Limb (tissue), 2 donors: ENCODE measurements at regions not wholly inside any gene's neighbourhood (a gene's known extent, or its start where the extent isn't known, plus 50 kb on each side); places are given as distances from the start of the nearest gene placed in this dataset.

ENCODE experiments used
- DNase-seq, 2 donors: peaks; one replicate each; pipeline ENCODE4 v3.0.0-alpha.2; 2016; ENCODE audit errors: extremely low spot score in 2 of 2

DNA sequence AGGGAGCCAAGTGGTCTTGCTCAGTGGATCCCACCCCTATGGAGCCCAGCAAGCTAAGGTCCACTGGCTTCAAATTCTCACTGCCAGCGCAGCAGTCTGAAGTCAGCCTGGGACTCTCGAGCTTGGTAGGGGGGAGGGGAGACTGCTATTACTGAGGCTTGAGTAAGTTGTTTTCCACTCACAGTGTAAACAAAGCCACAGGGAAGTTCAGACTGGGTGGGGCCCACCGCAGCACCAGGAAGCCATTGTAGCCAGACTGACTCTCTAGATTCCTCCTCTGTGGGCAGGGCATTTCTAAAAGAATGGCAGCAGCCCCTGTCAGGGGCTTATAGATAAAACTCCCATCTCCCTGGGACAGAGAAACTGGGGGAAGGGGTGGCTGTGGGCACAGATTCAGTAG is 721.0 kb upstream of the NDST4 start:
- DNase-seq, result no peak

DNA sequence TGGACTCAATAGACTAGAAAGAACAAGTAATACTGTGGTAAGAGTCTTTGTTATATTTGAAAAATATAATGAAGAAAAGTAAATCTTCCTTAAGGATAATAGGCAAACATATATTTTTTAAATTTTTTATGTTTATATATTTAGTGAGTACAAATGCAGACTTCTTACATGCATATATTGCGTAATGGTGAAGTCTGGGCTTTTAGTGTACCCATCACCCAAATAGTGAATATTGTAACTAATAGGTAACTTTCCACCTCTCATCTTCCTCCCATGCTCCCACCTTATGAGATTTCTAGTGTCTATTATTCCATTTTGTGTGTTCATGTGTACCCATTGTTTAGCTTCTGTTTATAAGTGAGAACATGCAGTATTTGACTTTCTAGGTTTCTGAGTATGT is 711.2 kb upstream of the NDST4 start:
- DNase-seq, result no peak

DNA sequence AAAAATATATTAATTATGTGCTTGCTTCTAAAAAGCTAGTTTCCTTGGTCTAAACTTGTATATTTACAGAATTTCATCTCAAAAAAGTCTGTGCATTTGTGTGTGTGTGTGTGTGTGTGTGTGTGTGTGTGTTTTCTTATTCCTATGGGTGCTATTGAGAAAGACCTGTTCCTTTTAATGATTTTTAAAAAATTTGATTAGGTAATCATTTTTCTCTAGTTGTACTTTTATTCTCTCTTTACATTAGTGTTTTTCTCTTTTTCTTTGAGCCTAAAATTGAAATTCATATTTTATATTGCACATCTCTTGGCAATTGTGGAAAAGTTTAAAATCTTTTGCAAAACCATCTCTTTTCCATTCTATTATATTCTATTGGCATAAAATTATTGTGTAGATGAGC is 690.4 kb upstream of the NDST4 start:
- DNase-seq, result no peak

DNA sequence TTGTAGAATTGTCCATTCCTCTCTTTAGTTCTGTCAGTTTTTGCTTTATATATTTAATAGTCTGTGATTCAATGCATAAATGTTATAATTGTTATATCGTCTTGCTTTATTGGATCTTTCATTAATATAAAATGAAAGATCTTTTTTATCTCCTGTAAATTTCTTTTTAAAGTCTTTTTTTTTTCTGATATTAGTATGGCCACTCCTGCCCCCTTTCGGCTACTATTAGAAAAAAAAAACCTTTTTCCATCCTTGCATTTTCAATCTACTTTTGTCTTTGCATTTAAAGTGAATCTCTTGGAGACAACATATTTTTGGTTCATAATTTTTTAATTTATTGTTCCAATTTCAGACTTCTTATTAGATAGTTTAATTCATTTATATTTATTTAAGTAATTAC is 677.4 kb upstream of the NDST4 start:
- DNase-seq, result no peak

DNA sequence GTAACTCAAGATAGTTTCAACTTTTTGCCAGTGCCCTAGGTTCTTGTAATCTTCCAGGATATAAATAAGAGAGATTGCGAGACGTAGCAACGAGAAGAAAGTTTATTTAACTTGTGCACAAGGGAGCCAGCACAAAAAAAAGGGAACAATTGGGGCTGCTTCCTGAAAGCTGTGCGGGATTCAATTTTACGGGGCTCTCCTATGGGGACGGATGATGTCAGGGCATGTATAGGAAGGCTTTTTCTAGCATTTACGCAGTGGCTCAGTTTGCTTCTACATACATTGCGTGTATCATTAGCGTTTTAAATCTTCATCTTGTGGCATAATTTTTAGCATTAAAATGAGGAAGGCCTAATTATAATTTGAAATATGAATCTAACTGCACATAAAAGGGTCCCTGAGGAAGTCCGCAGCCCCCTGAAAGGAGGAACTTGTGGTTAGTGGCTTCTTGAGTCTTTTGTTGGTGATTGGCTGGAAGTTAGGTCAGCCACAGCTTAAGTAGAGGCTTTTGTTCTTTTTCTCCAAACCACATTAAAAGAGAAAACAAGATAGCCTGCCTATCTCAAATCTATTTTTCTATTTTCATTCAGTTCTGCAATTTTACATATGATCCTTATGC is 668.2 kb upstream of the NDST4 start:
- no peak for DNase-seq

DNA sequence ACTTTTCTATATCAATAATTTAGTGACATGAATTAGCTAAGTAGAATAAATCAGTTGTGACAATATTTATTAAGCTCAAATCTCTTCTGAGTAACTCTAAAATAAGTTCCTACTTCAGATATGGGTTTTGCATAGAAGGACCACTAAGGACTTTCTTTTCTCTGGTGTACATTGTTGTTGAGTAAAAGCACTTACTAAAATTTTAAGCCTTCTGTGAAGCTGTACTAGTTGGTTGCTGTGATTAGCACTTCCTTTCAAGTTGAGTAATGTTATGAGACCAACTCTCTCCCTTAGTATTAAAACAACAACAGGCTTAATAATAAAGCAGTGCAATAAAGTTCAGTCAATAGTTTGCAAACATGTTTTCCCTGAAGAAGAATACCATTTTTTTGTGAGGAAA is 667.4 kb upstream of the NDST4 start:
- DNase-seq, result no peak

DNA sequence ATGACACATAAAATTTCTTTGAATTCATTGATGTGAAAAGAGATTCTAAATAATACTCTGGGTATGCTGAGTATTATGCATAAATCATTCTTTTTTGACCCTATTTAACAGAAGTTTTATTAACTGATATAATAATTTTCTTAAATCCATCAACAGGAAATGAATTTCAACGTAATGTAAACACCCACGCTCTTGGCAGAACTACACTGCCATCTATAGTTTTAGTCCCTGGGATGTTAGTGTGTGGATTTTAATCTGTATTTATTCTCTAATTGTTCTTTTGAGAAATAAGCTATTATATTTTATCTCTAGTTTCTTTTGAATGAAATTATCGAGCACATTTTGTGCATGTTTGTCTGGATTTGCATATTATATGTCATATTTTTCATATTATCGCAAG is 666.8 kb upstream of the NDST4 start:
- DNase-seq, result no peak

DNA sequence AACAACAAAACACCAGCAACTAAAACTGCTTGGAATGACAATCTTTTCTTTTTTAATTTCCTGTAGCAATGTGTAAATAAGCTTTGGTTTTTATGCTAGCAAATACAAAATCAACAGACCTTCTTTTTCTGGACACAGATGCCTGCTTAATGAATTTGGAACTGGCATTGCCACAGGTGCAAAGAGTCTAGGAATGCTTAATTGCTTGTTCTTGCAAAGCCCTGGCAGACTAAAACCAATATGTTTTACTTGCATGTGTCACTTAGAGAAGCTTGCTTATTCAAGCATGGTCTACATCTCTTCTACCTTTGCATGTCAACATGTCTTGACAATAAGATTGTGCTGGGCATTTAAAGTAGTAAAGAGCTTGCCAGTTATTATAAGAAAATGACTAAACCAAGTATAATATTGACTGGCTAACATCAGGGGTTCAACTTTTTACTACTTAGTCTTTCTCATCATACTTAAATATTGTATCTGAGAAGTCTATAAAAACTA is 656.7 kb upstream of the NDST4 start:
- DNase-seq, result no peak

DNA sequence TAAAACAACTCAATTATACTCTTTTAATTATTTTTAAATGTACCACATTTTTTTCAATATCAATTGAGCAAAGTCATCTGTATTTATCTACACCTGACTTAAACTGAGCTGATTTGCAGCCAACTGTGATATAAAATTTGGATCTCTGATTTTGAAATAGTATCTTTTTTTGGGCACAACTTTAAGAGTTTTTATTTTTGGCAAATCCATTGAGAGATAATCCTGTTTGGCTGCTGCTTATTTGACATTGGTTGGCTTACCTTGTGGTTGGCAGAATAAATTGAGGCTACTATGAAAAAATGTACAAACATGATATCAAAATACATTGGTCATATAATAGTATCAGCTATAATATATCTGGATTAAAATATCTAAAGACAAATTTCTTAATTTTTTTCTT is 656.0 kb upstream of the NDST4 start:
- no peak for DNase-seq

DNA sequence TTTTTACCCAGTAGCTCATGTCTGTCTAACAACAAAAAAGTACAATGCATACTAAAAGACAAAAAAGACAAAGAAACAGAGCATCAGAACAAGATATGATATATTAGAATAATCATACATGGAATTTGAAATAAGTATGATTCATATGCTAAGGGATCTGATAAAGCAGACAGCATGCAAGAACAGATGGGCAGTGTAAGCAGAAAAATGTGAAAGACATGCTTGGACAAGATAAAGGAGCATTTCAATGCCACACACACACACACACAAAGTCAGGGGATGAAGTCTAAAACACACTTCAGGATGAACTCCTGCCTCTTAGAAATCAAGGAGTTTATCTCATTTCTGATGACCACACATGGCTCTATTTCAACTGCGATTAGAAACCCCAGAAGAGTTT is 649.6 kb upstream of the NDST4 start:
- no peak for DNase-seq

DNA sequence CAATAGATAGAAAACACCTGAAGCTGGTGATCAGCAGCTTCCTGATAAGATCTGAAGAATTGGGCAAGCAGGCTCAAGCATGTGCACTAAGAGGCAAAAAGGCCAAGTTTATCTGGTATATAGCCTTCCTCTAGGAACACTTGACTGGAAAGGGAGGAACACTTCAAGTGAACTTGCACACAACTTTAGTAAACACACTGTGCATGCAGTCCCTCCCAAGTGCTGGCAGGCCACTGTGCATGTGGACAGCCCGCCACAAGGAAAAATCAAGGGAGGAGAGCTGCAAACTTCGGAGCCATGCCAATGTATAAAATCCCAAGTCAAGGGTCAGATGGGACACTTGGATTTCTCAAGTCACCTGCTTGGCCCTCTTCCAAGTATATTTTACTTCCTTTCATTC is 645.8 kb upstream of the NDST4 start:
- DNase-seq, result no peak

DNA sequence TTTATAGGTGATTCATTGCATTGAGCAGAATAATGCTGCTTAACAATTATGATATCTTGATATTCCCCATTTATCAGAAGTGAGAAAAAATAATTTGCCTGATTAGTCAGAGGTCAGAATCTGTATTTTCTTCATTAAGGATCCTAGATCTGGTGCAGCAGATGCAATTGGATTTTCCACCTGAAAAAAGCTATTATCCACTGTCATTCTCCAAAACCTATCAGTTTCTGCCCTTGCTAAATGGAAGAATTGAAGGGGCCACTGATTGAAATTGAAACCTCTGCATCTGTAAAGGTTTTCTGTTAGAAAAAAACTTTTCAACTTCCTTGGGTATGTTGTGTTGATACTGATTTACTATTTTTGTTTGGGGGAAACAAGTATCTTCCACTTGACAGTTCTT is 636.0 kb upstream of the NDST4 start:
- no peak for DNase-seq

DNA sequence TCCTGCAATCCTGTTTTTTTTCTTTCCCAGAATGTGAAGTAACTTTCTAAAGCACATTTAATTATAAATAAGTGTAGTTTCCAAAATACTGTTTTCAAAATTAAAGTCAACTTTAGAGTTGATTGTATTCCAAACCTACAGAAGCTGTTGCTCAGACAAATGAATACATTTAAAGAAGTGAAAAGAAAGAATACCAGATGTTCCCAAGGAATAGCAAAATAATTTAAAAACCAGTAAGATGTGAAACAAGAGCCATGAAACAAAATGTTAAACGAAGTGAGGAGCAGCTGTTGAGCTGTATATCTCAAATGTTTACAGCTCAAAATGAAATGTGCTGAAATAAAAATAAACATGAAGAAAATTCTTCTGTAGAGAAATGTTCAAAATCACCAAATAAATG is 627.4 kb upstream of the NDST4 start:
- no peak for DNase-seq

DNA sequence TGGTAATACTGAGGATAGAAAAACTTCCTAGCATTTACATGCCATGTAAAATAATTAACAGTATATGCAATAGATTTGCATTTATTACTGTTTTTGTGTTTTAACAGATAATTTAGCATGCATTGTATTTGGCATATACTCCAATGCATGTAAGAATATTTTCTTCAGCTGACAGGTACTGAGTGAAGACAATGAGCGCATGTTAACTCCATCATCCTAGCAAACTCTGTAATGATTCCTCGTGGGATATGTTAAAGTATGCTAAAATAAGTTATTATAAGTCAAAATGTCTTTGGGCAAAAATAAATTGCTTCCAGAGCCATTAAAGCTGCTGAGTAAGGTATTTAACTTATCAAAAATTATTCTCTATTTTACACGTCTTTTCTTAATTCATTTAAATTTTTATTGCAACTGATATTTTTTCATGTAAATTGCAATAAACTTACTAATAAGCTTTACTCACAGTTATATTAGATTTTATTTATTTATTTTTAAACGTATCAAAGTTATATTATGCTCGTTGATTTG is 616.4 kb upstream of the NDST4 start:
- DNase-seq, result no peak

DNA sequence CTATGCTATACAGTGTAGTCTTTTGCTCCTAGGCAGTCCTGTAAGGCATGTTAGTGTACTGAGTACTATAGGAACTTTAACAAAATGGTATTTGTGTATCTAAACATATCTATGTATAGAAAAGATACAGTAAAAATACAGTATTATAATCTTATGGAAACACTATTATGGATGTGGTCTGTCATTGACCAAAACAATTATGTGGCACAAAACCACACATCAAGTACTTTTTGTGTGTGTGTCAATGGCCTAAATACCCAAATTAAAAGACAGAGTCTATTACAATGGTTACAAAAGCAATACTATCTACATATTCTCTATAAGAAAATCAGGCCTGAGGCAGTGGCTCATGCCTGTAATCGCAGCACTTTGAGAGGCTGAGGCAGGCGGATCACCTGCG is 610.2 kb upstream of the NDST4 start:
- DNase-seq, result no peak

DNA sequence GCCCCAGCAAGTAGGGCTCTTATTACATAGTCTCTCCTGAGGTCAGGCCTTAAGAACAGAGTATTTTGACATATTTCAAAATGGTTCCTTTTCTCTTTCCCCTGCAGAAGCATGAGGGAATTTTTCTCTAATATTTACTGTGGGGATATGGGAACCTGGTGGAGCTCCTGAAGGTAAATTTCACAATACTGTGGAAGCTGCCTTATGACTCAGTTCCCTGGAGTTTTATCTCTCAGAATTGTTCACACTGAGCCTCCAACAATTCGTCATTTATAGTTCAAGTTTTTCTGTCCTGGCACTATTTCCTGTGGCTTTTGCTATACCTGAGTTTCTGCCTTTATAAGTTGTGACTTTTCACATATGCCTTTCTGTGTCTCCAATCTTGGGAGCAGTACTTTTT is 607.2 kb upstream of the NDST4 start:
- DNase-seq, result no peak

DNA sequence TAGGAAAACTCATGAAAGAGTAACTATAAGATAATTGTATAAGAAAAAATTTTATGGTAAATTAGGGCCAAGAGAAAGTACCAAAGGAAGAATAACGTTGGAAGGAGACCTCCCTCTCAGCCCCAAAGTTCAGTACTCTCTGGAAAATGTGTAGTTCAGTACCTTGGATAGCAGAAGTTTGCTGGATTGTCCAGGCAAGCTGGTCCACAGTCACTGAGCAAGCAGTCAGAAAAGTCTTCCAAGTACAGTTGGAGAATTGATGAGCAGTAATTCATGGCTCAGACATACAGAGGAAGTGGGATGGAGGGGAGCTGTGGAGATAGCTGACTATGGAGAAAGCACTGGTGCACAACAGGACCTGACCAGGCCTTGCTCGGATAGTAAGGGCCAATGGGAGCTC is 598.2 kb upstream of the NDST4 start:
- DNase-seq, result peak in 1 of 2 donors; percentile 8

DNA sequence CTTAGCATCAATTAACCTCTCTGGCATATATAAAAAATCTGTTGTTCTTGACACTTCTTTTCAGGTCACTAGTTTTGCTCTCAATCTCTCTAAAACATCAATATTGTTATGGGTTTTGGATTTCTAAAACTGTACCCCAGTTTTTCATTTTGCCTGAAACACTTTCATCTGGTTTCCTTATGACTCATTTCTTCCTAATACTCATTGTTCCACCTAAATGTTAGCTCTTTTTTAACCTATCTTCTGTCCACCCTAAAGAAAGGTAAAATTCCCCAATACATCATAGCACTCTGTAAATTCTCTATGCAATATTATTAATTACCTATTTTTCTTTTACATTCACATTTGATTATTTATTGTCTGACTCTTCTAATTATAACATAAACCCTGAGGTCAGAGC is 575.5 kb upstream of the NDST4 start:
- no peak for DNase-seq

DNA sequence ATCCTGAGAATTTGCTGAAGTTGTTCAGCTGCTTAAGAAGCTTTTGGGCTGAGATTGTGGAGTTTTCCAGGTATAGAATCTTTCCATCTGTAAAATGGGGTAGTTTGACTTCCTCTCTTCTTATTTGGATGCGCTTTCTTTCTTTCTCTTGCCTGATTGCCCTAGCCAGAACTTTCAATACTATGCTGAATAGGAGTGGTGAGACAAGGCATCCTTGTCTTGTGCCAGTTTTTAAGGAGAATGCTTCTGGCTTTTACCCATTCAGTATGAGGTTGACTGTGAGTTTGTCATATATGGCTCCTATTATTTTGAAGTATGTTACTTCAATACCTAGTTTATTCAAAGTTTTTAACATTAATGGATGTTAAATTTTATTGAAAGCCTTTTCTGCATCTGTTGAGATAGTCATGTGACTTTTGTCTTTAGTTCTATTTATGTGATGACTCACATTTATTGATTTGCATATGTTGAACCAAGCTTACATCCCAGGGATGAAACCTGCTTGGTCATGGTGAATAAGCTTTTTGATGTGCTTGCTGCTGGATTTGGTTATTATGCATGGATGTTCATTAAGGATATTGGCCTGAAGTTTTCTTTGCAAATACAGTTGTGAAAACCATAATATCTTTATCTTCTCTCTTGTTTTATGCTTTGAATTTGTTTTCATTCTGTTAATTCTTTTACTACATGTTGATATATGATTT is 573.8 kb upstream of the NDST4 start:
- no peak for DNase-seq

DNA sequence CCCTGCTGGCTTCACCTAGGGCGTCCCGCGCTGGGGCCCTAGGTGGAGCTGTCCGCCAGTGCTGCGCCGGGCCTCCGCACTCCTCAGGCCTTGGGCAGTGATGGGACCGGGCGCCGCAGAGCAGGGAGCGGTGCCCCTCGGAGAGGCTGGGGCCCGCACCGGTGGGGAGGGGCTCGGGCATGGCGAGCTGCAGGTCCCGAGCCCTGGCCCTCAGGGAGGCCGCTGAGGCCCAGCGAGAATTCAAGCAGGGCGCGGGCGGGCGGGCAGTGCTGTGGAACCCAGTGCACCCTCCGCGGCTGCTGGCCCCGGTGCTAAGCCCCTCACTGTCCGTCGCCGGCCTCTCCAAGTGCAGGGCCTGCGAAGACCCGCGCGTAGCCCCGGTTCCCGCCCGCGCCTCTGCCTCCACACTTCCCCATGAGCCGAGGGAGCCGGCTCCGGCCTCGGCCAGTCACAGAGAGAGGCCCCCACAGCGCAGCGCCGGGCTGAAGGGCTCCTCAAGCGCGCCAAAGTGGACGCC is 565.1 kb upstream of the NDST4 start:
- no peak for DNase-seq

DNA sequence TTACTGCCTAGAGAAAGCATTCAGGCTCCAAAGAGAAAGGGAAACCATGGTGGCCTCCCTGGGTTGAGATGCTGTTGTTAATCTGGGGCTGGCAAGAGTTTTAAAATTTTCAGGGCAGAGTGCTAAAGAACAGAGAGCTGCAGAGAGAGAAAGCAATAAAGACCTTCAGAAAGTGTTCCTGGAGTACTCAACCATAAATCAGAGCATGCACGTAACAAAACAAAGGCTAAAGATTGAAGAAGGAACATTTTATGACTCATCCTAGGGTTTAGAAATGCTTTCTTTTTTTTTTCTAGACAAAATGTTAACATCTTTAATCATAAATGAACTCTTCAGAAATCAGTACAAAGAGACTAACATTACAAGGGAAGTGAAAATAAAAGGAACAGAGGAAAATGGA is 562.3 kb upstream of the NDST4 start:
- DNase-seq, result no peak

DNA sequence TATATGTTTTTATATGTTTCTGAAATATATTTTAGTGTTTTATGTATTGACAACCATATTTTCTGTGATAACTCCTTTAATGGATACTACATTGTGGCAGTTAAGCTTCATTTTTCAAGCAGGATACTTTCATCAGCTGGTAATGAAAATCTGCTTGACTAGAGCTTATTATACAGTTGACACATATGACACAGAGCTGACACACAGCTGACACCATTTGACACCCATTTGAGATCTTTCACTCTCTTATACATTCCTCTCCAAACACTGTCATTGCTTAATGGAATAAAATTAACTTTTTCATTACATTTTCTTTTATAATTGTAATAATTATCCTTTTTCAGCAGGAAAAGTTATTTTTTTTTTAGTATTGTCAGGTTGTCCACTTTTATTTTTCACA is 561.1 kb upstream of the NDST4 start:
- DNase-seq, result no peak

DNA sequence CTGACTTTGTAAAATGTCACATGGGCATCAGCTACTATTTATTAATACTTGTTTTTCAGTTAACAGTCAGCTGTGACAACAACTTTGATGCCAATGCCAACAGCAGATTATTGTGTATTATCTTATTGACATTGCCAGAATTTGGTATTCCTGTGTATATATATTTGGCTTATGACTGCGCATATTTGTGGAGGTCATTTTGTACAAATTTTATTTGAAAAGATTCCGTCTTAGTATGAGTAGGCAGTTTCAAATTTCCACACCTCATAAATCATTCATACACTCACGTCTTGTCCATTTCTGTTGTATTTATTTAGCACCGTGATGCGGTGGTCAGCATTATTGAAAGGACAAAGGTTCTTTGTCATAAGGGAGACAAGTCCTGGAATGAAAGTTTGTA is 558.2 kb upstream of the NDST4 start:
- DNase-seq, result no peak
